ENCODE measurements at regions not wholly inside any gene's neighbourhood (a gene's known extent, or its start where the extent isn't known, plus 50 kb on each side); places are given as distances from the start of the nearest gene placed in this dataset.

GRCh38 chr18:61972389-61973264, 79.8 kb upstream of the RNF152 start:
- no peak for TF ChIP-seq EZH2phosphoT487 (IDR thresholded peaks at IDR 0.05; ENCODE audit: insufficient read depth, low read depth)
- no peak for TF ChIP-seq EZH2 (IDR thresholded peaks at IDR 0.05; ENCODE audit: insufficient read depth, poor library complexity, severe bottlenecking)
